HepG2 (cell line): ENCODE measurements at regions not wholly inside any gene's neighbourhood (a gene's known extent, or its start where the extent isn't known, plus 50 kb on each side); places are given as distances from the start of the nearest gene placed in this dataset.

ENCODE experiments used
- ATAC-seq: fragments of 200-7000 bp; cut with Tn5 transposase; 3 replicates; pipeline ENCODE4 v1.9.1; 2020; ENCODE audit warnings: mild to moderate bottlenecking, moderate library complexity
- BruUV-seq: library from RNA; stranded (reverse); fragments of 400-500 nt; replicated peaks from 2 replicates; lab custom pipeline; 2021; lab: Mats Ljungman, UMichigan
- CTCF ChIA-PET: fragments of 300-600 bp; formaldehyde crosslinking; extraction: SDS; loops from one replicate; lab custom pipeline; 2021; ENCODE audit warnings: low total read pairs, inconsistent platforms, low intra/inter-chr PET ratio; lab: Yijun Ruan, JAX
- POLR2A ChIA-PET: fragments of 350-600 bp; sonication (Branson Sonifier 250); formaldehyde crosslinking; loops from one replicate; lab custom pipeline; 2020; ENCODE audit warnings: antibody characterized with exemption, inconsistent platforms; lab: Yijun Ruan, JAX
- DNase-seq: peaks from one replicate; pipeline ENCODE4 v3.0.0-alpha.2; 2015; ENCODE audit warnings: low spot score
- FAIRE-seq: peaks from 3 replicates; lab custom pipeline; 2011; peaks lifted over from hg19 to GRCh38; lab: Jason Lieb, UNC
- H2AFZ ChIP-seq: one replicate; pipeline ENCODE4 v1.6.1; 2011; ENCODE audit warnings: low read length, inconsistent platforms
- H3K27ac ChIP-seq: fragments of 300-600 bp; 3 replicates; pipeline ENCODE4 v1.8.0; 2011; ENCODE audit warnings: mixed run types, mild to moderate bottlenecking, mixed read lengths, low read length, inconsistent platforms; ENCODE audit not compliant: insufficient read depth; ENCODE audit errors: extremely low read length
- H3K27me3 ChIP-seq, 2 experiments: fragments of 200-600 bp in 1 of 2; 2 replicates in 1 of 2; 3 replicates in 1 of 2; pipeline versions ENCODE4 v1.6.0 to v1.8.0; 2011; ENCODE audit warnings: low read length in 2 of 2, mild to moderate bottlenecking in 2 of 2, moderate library complexity in 2 of 2, inconsistent platforms in 1 of 2; ENCODE audit not compliant: insufficient read depth in 2 of 2, control insufficient read depth in 1 of 2
- H3K36me3 ChIP-seq, 2 experiments: fragments of 200-600 bp in 1 of 2; replicated peaks in 1 of 2; 2 replicates in 1 of 2; 3 replicates in 1 of 2; pipeline versions ENCODE4 v1.5.1 to v1.8.0; 2011; ENCODE audit warnings: low read length in 2 of 2, inconsistent platforms in 1 of 2; ENCODE audit not compliant: insufficient read depth in 2 of 2, control insufficient read depth in 1 of 2
- H3K4me1 ChIP-seq: 2 replicates; pipeline ENCODE4 v1.5.1; 2012; ENCODE audit warnings: low read length, inconsistent platforms; ENCODE audit not compliant: insufficient read depth
- H3K4me2 ChIP-seq: 2 replicates; pipeline ENCODE4 v1.6.0; 2011; ENCODE audit warnings: low read depth, low read length, inconsistent platforms
- H3K4me3 ChIP-seq, 3 experiments: fragments of 200-600 bp in 1 of 3; sonication (generic), shearing (Covaris generic) in 1 of 3; replicated peaks in 1 of 3; 2 replicates each; pipeline ENCODE4 v1.5.1; 2011 to 2016; ENCODE audit warnings: low read length in 3 of 3, inconsistent platforms in 2 of 3, low read depth in 2 of 3, mild to moderate bottlenecking in 2 of 3, control low read depth in 1 of 3, mixed read lengths in 1 of 3; ENCODE audit not compliant: insufficient read depth in 1 of 3
- H3K79me2 ChIP-seq: one replicate; pipeline ENCODE4 v1.6.1; 2011; ENCODE audit warnings: low read length, inconsistent platforms; ENCODE audit not compliant: insufficient read depth
- H3K9ac ChIP-seq: 2 replicates; pipeline ENCODE4 v1.6.0; 2011; ENCODE audit warnings: mild to moderate bottlenecking, low read depth, low read length, inconsistent platforms; ENCODE audit not compliant: insufficient read depth
- H3K9me3 ChIP-seq: 2 replicates; pipeline ENCODE4 v1.5.1; 2012; ENCODE audit warnings: mild to moderate bottlenecking, low read length
- H4K20me1 ChIP-seq: 2 replicates; pipeline ENCODE4 v1.6.0; 2011; ENCODE audit warnings: inconsistent platforms, mild to moderate bottlenecking, low read length, moderate library complexity; ENCODE audit not compliant: insufficient read depth
- DBP ChIP-seq: sonication (generic); formaldehyde crosslinking; IDR thresholded peaks from 2 replicates; pipeline ENCODE4 v1.4.0; 2020; ENCODE audit warnings: missing genetic modification reagents; ENCODE audit errors: not compliant biosample characterization
- KDM5A ChIP-seq: fragments of 200-600 bp; sonication (generic); IDR thresholded peaks from 2 replicates; pipeline ENCODE4 v1.7.0; 2018; ENCODE audit warnings: antibody characterized with exemption, mild to moderate bottlenecking, low read length, borderline replicate concordance
- THRA ChIP-seq: sonication (generic); formaldehyde crosslinking; IDR thresholded peaks from 2 replicates; pipeline ENCODE4 v1.4.0; 2020; ENCODE audit warnings: missing genetic modification reagents, borderline replicate concordance
- WIZ ChIP-seq: sonication (generic); formaldehyde crosslinking; IDR thresholded peaks from 2 replicates; pipeline ENCODE4 v1.5.1; 2020; ENCODE audit warnings: mild to moderate bottlenecking, missing genetic modification reagents
- ZNF44 ChIP-seq: sonication (generic); formaldehyde crosslinking; IDR thresholded peaks from 2 replicates; pipeline ENCODE4 v1.5.1; 2020; ENCODE audit warnings: mild to moderate bottlenecking, missing genetic modification reagents
- ZNF546 ChIP-seq: sonication (generic); formaldehyde crosslinking; conservative IDR thresholded peaks from 2 replicates; pipeline ENCODE4 v1.8.1; 2023; ENCODE audit warnings: mild to moderate bottlenecking, missing genetic modification reagents
- ZNF547 ChIP-seq: sonication (generic); formaldehyde crosslinking; IDR thresholded peaks from 2 replicates; pipeline ENCODE4 v1.5.1; 2020; ENCODE audit warnings: mild to moderate bottlenecking, missing genetic modification reagents
- ZNF646 ChIP-seq: sonication (generic); formaldehyde crosslinking; IDR thresholded peaks from 2 replicates; pipeline ENCODE4 v1.9.0; 2021; ENCODE audit warnings: mild to moderate bottlenecking, missing genetic modification reagents
- WGBS: methylation state at CpG from one replicate; pipeline ENCODE4 v1.1.6; 2017; ENCODE audit warnings: low lambda C conversion rate; 5-methylcytosine and 5-hydroxymethylcytosine counted together
- in situ Hi-C: cut with HindIII; loops from 2 replicates; pipeline ENCODE4 v1.10.0; 2017; ENCODE audit warnings: low pct_unique_long_range_greater_than_20kb; ENCODE audit not compliant: extremely low pct_ligation_motif_present
- intact Hi-C: fragments of 100-400 bp; cut with micrococcal nuclease; formaldehyde crosslinking; loops from one replicate; pipeline ENCODE4 v1.10.0; 2022; ENCODE audit not compliant: unreplicated experiment

GRCh38 chr3:72533591-72534473, 314.4 kb downstream of the SHQ1 start:
- ChIA-PET POLR2A (no interaction called here), CTCF (no interaction called here)
- Histone ChIP-seq H3K27me3 (no peaks in the 10 kb centered on the region; a peak in 1 of 5 replicates), H2AFZ (no peak overlapping the region), H3K36me3 (no peaks in the 10 kb centered on the region), H3K9me3 (no peaks in the 10 kb centered on the region), H3K27ac (no peak overlapping the region), H3K4me3 (no peak overlapping the region), H3K9ac (no peak overlapping the region), H3K79me2 (no peaks in the 10 kb centered on the region), H4K20me1 (no peaks in the 10 kb centered on the region), H3K4me2 (no peak overlapping the region), H3K4me1 (peaks cover 9% of the 10 kb centered on the region)
- intact Hi-C loops, result no loop called here
- in situ Hi-C loops, result no loop called here
- WGBS, result 86% methylated on average over 8 of the region's 8 CpGs
- FAIRE-seq (peak; percentile 53), ATAC-seq (no peak), DNase-seq (no peak)
- no TSS peak for BruUV-seq
- TF ChIP-seq KDM5A (no peak), ZNF546 (CRISPR knock-in tag) (no peak), ZNF547 (CRISPR knock-in tag) (no peak), DBP (CRISPR knock-in tag) (no peak), WIZ (CRISPR knock-in tag) (no peak), ZNF44 (CRISPR knock-in tag) (no peak), ZNF646 (CRISPR knock-in tag) (peak; percentile 91), THRA (no peak)
